GM19468 (cell line): ENCODE measurements at regions not wholly inside any gene's neighbourhood (a gene's known extent, or its start where the extent isn't known, plus 50 kb on each side); places are given as distances from the start of the nearest gene placed in this dataset.

Experiments used
- ATAC-seq: cut with Tn5 transposase; IDR thresholded peaks from one replicate; pipeline ENCODE4 v1.9.1; 2021; ENCODE audit warnings: mild to moderate bottlenecking, moderate library complexity, moderate number of reproducible peaks; ENCODE audit not compliant: unreplicated experiment; ENCODE audit errors: extremely low read depth

- no peak for ATAC-seq
Measured at GRCh38 chr19:28823338-28823961, 389.5 kb downstream of the UQCRFS1 start.

GRCh38 chr19:28820289-28820688 is 392.7 kb downstream of the UQCRFS1 start:
- ATAC-seq = no peak

- ATAC-seq = no peak
Measured at GRCh38 chr19:28815257-28815656, 397.7 kb downstream of the UQCRFS1 start.

GRCh38 chr19:28794301-28794700 is 418.6 kb downstream of the UQCRFS1 start:
- no peak for ATAC-seq

- ATAC-seq = no peak
Measured at GRCh38 chr19:28793391-28794168, 419.4 kb downstream of the UQCRFS1 start.

GRCh38 chr19:28785971-28786370 is 427.0 kb downstream of the UQCRFS1 start:
- ATAC-seq = no peak

- no peak for ATAC-seq
Measured at GRCh38 chr19:28764066-28764465, 448.9 kb downstream of the UQCRFS1 start.

GRCh38 chr19:28746478-28746877 is 466.5 kb downstream of the UQCRFS1 start:
- no peak for ATAC-seq

- no peak for ATAC-seq
Measured at GRCh38 chr19:28744943-28745342, 468.0 kb downstream of the UQCRFS1 start.

GRCh38 chr19:28744014-28744413 is 468.9 kb downstream of the UQCRFS1 start:
- no peak for ATAC-seq

GRCh38 chr19:28737021-28737895 is 475.7 kb downstream of the UQCRFS1 start:
- ATAC-seq = no peak

GRCh38 chr19:28736528-28736927 is 476.4 kb downstream of the UQCRFS1 start:
- no peak for ATAC-seq

- no peak for ATAC-seq
Measured at GRCh38 chr19:28731577-28731976, 481.4 kb downstream of the UQCRFS1 start.

GRCh38 chr19:28730791-28731512 is 482.0 kb downstream of the UQCRFS1 start:
- ATAC-seq = no peak

- no peak for ATAC-seq
Measured at GRCh38 chr19:28727480-28728159, 485.3 kb downstream of the UQCRFS1 start.

GRCh38 chr19:28726533-28727479 is 486.1 kb downstream of the UQCRFS1 start:
- ATAC-seq = no peak

GRCh38 chr19:28718909-28719308 is 494.0 kb downstream of the UQCRFS1 start:
- no peak for ATAC-seq

GRCh38 chr19:28715157-28715556 is 497.8 kb downstream of the UQCRFS1 start:
- ATAC-seq = no peak

- ATAC-seq = no peak
Measured at GRCh38 chr19:28711411-28711810, 501.5 kb downstream of the UQCRFS1 start.
